Right lung (tissue), 2 donors: ENCODE measurements at regions not wholly inside any gene's neighbourhood (a gene's known extent, or its start where the extent isn't known, plus 50 kb on each side); places are given as distances from the start of the nearest gene placed in this dataset.
A peak's percentile ranks its signal among the peaks of the same experiment; 100 is the strongest.

Experiments used
- DNase-seq, 2 donors: peaks; one replicate each; pipeline ENCODE4 v3.0.0-alpha.2; 2013

- no peak for DNase-seq
Observed at GRCh38 chr4:11929080-11929479, 500.4 kb upstream of the HS3ST1 start.

GRCh38 chr4:11919316-11919715, 490.6 kb upstream of the HS3ST1 start:
- DNase-seq, result no peak

- no peak for DNase-seq
Observed at GRCh38 chr4:11914406-11914805, 485.7 kb upstream of the HS3ST1 start.

- no peak for DNase-seq
Observed at GRCh38 chr4:11912886-11913285, 484.2 kb upstream of the HS3ST1 start.

- DNase-seq, result no peak
Observed at GRCh38 chr4:11910812-11911211, 482.1 kb upstream of the HS3ST1 start.

GRCh38 chr4:11908712-11909111, 480.0 kb upstream of the HS3ST1 start:
- DNase-seq, result no peak

- no peak for DNase-seq
Observed at GRCh38 chr4:11908205-11908604, 479.5 kb upstream of the HS3ST1 start.

- no peak for DNase-seq
Observed at GRCh38 chr4:11904846-11905739, 476.4 kb upstream of the HS3ST1 start.

- peak; percentile 79 to 84 for DNase-seq
Observed at GRCh38 chr4:11904117-11904535, 475.4 kb upstream of the HS3ST1 start.

GRCh38 chr4:11901089-11901488, 472.4 kb upstream of the HS3ST1 start:
- DNase-seq, result no peak

- DNase-seq, result peak in 1 of 2 donors; percentile 75
Observed at GRCh38 chr4:11900359-11900758, 471.7 kb upstream of the HS3ST1 start.

- DNase-seq, result no peak
Observed at GRCh38 chr4:11898796-11899195, 470.1 kb upstream of the HS3ST1 start.

- no peak for DNase-seq
Observed at GRCh38 chr4:11895766-11896165, 467.1 kb upstream of the HS3ST1 start.

GRCh38 chr4:11894977-11895376, 466.3 kb upstream of the HS3ST1 start:
- DNase-seq, result no peak

GRCh38 chr4:11894221-11894620, 465.5 kb upstream of the HS3ST1 start:
- no peak for DNase-seq

GRCh38 chr4:11889099-11889498, 460.4 kb upstream of the HS3ST1 start:
- no peak for DNase-seq

- no peak for DNase-seq
Observed at GRCh38 chr4:11881947-11882346, 453.3 kb upstream of the HS3ST1 start.

- DNase-seq, result no peak
Observed at GRCh38 chr4:11881364-11881763, 452.7 kb upstream of the HS3ST1 start.

GRCh38 chr4:11878241-11878640, 449.5 kb upstream of the HS3ST1 start:
- DNase-seq, result no peak

GRCh38 chr4:11876104-11876503, 447.4 kb upstream of the HS3ST1 start:
- no peak for DNase-seq

GRCh38 chr4:11869191-11869870, 440.6 kb upstream of the HS3ST1 start:
- no peak for DNase-seq

- peak; percentile 18 to 42 for DNase-seq
Observed at GRCh38 chr4:11866391-11866790, 437.7 kb upstream of the HS3ST1 start.

GRCh38 chr4:11860996-11861395, 432.3 kb upstream of the HS3ST1 start:
- no peak for DNase-seq
